Hematopoietic multipotent progenitor cell treated with erythropoietin and hydrocortisone succinate and interleukin-3 and kit ligand, for 8 days (in vitro differentiated cells): ENCODE measurements at regions not wholly inside any gene's neighbourhood (a gene's known extent, or its start where the extent isn't known, plus 50 kb on each side); places are given as distances from the start of the nearest gene placed in this dataset.

Experiments used
- DNase-seq: peaks from one replicate; pipeline ENCODE4 v3.0.0-alpha.2; 2015

DNA sequence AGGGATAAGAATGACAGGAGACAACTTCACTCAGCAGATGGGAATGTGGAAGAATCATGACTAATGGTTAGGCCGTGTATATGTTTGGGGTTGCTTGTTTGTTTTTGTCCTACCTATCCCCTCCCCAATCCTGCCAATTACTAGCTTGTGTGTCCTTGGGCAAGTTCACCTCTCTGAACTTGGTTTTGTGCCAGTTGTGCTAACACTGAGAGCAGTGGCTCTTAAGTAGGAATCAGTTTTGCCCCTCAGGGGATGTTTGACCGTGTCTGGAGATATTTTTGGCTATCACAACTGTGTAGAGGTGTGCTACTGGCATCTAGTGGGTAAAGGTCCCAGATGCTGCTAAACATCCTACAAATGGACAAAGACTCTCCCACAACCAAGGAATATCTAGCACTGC is 287.0 kb downstream of the DMRT2 start:
- DNase-seq, result no peak

DNA sequence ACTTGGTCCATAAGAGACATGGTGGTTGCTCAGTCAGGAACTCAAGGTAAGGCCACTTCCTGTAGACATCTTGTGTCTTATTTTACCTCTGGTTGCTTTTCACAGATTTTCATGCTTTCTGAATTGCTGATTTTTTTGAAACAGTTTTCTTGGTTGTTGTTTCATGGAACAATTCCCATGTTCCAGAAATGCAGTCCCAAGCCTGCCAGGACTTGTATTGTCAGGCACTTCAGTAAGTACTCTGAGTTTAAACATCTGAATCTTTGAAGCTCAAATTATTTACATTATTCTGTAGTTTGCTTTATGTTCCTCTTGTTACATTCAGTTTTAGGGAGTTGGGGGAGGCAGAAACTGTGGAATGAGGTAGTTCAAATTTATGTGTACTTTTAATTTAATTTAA is 290.2 kb downstream of the DMRT2 start:
- no peak for DNase-seq

DNA sequence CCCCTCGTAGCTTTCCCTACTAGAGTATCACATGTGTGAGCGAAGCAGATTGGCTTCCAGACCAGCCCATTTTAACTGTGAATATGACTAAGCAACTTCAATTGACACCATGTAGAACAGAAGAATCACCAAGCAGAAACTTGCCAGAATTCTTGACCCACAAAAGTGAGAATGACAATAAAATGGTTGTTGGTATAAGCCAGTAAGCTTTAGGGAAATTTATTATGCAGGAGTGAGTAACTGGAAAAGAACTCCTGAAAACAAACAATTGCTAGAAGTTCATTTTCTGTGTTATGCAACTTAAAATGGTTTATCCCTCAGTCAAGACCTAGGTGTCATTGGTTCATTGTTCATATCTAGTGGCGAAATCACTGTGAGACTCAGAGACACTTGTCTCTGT is 303.1 kb downstream of the DMRT2 start:
- DNase-seq, result no peak

DNA sequence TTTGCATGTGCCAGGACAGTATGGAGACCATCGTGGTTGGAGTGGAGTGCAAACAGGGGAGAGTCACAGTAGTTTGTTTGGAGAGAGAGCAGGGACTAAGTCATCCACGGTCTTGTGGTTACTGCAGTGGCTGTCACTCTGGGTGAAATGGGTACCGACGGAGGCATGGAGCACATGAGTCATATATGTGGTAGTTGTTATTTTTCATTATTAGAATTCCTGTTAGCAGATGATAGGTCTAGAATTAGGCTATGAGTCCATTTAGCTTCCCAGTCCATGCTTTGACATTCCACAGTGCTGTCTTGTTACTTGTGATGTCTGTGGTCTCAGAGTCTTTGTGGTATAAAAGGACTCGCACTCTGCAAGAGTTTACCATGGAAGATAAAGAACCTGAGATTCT is 303.9 kb downstream of the DMRT2 start:
- DNase-seq, result no peak

DNA sequence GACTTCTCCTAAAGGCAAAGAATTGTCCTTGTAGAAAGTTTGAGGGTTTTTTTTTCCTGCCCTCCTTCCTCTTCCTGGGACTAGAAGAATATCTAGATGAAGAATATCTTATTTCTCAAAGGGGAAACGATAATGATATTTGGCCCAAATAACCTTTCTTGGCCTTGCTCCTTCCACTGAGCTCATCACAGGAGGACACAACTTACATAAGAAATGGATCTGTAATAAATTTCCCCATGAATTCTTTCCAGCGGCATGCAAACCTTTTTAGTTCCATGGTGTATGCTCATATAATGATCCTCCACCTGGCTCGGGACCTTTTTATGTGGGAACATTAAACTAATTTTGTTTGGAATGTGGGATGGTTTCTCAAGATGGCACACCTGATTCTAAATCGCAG is 304.4 kb downstream of the DMRT2 start:
- DNase-seq, result no peak

DNA sequence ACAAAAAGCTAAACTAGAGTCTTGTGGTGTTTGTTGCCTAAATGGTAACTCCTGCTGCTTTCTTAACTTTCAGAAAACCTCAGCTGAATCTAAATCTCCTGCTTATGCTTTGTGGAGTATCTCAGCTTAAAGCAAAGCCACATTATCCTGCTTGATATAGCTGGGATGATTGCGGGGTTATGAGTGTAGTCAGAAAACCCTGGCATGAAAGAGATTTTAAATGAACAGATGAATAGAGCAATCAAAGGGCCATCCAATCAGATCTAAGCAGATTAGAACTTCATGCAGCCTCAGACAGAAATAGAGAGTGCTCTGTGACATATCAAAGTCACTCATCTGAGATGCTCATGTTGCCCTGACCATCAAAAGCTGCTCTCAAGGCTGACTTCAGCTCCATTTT is 305.5 kb downstream of the DMRT2 start:
- no peak for DNase-seq

DNA sequence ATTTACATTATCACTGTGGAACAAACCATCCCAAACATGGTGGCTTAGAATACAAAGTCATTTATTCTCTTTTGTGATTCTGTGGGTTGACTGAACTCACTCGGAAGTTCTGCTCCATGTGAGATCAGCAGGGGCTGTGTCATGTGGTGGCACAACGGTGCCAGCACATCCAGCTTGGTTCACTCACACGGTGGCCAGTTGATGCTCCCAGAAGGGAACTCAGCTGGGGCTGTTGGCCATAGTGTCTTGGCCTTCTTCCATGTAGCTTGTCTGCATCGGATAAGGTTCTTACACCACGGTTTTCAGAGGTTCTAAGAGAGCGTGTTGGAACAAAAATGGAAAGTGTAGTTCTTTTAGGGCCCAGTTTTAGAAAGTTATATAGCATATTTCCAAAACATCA is 312.7 kb downstream of the DMRT2 start:
- no peak for DNase-seq

DNA sequence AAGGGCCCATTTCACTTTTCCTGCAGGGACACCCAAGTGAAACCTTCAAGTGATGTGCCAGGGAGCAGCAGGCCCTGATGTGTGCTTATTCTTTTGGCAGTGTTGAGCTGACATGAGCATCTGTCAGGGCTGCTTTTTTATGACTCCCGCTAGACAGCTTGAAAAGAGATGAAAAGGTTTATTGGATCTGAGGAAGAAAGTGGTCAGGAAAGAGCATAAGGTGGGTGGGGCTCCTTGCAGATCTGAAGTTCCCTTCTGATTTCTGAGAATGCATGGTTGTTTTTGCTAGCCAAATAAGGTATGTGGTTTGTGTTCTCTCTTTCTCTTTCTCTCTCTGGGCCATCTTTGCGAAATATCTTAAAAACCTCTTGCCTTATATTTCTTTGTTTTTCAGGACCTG is 316.1 kb downstream of the DMRT2 start:
- no peak for DNase-seq

DNA sequence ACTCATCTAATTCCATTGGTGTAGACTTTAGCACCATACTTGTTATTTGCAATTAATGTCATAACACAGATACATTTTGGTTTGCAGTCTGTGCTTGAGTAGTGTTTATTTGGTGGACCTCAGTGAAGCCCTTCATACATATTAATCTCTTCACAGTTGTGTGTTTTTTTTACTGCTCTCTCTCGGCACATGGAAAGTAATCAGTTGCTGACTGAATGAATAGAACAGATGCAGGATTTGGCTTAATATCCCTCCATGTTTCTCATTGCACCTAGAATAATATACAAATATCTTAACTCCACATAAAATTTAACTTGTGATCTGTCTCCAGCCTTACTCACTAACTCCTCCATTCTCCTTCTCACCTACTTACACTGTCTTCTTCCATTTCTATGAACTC is 319.1 kb downstream of the DMRT2 start:
- no peak for DNase-seq

DNA sequence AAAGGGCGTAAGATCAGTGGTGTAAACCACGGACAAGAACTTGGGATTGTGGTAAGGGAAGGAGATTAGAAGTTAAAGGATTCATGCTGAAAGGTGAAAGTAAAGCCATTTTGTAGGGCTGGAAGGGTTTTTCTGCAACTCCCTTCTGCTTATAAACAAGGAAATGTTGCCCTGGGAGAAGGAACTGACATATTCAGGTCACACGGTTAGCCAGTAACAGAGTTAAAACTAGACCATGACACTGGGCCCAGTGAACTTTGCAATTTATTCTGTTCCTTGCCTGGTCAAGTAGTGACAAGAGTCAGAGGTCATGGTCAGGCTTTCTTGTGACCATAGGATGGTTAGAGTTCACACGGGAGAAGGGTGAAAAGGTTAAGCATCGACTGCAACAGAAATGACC is 323.3 kb downstream of the DMRT2 start:
- no peak for DNase-seq

DNA sequence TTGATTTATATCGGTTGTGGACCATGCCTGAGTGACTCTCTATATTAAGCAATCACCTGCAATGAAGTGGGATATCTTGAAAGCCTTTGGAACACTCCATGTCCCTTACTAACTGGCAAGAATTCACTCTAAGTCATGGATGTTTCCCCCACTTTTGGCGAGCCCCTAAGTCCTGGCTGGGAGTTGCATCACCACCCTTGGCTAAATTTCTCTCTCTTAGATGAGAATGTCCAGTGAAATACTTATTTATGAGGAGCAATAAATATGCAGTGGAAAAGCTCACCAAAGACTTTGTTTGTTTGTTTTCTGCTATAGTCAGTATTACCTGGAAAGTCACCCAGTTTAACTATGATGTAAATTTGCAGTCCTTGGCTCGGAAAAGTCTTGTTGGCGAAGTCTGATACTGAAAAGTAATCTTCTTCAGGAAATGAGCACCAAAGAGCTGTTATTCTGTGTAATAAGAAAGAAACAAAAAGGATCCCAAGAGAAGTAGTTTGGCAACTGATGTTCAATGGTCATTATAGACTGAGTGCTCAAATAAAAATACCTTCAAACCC is 333.8 kb downstream of the DMRT2 start:
- no peak for DNase-seq

DNA sequence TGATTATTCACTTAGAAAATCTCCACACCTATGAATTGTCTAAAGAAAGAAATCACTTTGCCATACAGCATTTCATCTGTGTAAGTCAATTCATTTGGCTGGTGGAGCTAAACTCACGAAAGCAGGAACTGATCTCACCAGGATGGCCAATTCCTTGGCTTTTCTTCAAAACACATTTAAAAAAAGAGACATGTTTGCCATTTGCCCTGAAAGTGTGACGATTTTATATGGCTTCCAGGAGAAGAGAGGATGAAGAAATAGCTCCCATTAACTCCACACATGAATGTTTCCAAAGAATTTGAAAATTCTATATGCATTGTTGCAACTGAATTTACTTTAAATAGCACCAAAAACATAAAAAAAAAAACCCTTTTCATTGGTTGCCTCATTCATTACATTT is 334.7 kb downstream of the DMRT2 start:
- DNase-seq, result no peak

DNA sequence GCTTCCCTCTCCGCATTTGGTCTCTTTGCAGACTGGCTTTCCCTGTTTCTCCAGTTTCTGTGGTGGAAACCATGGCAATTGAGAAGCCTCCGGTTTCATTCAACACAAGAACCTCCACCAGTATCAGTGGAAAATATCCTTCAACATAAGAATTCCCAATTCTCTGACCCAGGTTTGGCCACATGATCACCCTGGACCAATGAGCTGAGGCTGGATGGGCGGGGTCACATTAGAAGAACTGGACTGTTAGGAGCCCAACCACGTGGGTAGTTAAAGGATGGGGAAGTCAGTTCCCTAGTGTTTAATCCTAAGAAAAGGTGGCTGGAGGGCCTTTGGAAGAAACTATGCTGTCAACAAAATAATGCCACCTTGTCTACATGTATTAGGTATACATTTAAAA is 336.3 kb downstream of the DMRT2 start:
- no peak for DNase-seq

DNA sequence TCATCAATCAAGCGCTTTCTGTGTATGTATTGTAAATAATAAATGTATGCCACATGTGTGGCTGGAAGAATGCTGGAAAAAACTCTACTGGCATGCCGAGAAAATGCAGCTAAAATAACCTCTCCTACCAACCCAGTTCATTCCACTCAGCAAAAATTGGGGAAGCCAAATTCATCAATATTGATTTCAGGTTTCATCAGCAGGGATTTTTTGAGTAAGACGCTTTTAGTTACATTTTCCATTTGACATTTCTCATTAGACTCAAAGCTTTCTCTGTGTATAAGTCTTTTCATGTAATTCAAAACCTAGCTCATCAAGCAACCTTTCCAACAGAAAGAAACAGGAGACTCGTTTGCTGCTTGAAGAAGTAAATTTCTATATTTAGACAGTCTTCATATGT is 338.1 kb downstream of the DMRT2 start:
- DNase-seq, result no peak

DNA sequence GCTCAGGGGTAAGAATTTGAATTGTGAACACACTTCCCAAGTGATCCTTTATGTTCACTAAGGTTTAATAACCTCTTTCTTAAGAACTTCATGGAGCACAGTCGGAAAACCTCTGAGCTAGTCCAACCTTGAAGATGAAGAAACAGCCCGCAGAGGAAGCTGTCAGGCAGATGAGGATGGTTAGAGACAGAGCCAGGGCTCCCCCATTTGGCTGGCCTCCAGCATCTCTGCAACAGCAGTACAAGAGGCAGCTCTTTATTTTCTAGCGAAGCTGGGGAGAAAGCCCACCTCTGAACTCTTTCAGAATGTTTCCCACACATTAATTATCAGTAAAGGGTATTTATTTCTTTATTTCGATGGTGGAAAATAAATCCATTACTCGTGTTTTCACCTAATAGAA is 350.8 kb downstream of the DMRT2 start:
- DNase-seq, result no peak

DNA sequence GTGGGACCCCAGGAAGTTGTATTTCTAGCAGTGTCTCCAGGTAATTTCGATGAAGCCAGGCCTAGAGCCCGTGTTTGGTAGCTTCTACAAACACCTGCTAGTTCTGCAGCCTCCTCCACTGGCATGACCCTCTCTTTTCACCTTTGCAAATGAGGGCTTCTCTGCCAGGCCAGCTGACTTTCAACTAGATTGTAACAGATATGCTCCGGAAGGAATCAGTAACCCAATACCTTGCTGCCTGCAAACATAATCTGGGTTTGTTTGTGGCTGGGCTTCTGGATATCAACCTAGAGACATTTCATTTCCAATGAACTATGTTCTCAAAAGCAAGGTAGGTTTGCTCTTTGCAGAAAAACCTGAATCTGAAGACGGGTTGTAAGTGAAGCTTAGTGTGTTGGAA is 354.8 kb downstream of the DMRT2 start:
- DNase-seq, result no peak

DNA sequence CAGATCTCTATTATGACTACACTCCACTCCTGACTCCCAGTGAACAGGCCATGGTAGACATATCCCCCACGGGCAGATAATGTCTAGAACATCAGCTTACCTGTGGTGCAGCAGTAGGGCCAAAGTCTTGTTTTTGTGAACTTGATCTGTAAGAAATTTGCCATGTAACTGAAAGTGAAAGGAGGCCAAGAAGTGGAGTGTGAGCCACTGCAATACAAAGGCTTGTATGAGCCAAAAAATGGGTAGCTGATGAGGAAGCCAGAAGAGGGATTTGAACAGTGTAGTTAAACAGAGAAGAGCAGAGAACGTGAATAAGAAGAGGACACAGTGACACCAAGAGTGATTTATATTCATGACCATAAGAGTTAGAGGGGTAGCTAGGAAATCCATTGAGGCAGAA is 361.7 kb downstream of the DMRT2 start:
- DNase-seq, result no peak

DNA sequence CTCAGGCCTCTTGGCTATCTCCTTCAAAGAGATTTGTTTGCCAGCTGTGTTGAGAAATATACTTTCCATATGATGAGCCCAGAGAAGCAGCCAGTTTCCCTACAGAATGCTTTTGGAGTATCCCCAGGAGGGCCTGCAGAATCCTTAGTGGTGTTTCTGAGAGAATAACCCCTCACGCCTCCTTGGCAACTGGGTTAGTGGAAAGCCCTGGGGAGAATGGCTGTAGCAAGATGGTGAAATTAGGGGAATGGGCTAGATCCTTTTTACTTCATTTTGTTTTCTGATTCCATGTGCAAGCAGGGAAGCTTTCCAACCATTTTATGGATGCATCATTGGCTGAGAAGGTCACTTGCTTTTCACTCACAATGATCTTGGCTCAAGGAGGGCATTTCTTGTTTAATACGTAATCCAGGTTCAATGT is 364.6 kb downstream of the DMRT2 start:
- DNase-seq, result no peak

DNA sequence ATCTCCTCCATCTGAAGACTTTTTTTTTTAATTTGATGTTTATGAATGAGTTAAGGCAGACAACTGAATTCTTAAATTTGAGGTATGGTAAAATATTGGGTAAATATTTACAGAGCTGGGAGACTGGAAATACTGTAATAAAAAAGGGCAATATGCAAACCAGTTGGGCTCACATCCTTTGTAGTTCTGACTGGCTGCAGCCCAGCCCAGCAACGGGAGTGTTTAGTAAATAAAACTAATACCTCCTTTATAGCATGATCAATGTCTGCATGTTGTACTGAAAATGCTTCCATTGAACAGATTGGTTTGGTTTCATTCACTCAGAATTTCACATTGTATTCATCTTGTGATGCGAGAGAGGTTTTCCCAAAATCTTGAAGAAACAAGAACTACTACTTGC is 365.0 kb downstream of the DMRT2 start:
- no peak for DNase-seq

DNA sequence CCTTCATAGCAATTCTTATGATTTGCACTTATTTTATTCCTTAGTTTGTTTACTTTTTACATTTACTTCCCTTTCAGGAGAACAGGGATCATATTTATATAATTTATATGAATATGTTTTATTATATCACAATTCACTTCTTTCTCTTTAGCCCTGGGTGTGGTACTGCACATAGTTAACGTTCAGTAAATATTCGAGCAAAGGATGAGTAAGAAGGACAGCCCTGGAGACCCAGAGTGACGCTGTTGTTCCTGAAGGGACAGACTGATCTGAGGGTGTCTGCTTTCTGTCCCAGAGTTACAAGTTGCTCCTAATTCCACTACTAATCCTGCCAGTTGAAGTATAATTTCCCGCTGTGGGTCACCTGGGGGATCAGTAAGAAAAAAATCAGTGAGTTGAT is 366.1 kb downstream of the DMRT2 start:
- DNase-seq, result no peak

DNA sequence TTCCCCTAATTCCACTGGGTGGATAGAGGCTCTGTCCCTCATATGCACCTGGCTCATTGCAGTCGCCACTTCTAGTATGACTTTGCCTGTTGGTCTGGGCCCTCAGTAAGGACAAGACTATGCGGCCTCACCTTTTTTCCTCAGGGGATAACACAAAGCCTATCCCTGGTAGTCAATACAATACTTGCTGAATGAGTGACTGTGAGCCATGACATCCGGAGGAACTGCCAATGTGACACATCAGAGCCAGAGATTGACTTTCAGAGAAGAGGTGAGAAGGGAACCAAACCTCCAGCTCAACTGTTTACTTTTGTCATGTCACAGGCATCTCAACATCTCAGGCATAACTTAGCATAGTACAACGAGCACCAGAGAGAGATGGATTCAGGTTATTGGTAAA is 371.3 kb downstream of the DMRT2 start:
- DNase-seq, result no peak

DNA sequence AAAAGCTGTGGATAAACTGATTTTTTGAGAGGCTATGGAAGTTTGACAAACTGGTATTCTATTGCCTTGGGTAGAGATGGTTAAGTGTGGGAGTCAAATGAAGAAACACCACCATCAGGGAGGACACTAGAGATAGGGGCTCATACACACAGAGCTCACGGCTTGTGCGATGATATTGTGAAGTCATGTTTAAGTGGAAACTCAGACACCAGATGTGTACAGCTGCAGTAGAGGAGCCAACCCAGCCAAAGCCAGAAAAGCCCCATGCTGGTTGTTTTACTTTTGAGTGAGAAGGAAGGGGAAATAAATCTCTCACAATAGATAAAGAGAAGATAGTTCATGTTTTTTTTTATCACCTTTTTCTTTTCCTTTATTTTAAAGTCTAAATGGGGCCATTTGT is 377.7 kb downstream of the DMRT2 start:
- no peak for DNase-seq

DNA sequence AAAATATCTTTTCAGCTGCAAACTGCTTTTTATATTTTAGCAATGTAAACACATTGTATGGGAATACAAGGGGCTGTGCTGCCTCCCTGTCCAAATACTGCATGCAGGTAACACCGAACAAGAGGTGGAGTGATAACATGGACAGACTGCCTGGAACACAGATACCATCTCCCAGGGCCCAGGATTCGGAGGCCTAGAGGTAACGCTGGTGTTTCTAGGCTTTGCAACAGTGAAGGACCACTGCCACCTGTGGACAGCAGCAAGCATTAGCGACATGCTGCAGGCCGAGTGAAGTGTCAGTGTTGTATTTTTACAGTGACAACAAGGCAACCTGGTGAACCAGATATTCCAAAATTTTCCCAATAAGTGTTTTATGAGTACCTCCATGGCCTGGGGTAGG is 379.1 kb downstream of the DMRT2 start:
- no peak for DNase-seq

DNA sequence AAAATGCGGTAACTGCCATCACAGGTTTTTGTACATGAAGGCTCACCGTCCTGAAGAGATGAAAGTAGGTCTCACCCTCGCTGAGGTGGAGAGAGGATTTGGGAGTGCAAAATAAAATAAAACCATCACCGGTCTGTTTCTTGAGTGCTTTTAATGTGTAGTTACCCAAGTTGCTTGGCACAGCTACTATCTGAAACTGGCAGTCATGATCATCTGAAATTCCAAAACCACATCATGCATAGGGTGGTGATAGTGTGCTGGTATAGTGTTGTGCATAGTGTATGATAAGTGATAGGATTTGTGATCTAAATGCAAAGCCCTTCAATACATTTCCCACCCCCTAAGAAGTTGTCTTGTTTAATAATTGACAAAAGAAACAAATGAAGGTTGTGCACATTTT is 381.3 kb downstream of the DMRT2 start:
- no peak for DNase-seq

DNA sequence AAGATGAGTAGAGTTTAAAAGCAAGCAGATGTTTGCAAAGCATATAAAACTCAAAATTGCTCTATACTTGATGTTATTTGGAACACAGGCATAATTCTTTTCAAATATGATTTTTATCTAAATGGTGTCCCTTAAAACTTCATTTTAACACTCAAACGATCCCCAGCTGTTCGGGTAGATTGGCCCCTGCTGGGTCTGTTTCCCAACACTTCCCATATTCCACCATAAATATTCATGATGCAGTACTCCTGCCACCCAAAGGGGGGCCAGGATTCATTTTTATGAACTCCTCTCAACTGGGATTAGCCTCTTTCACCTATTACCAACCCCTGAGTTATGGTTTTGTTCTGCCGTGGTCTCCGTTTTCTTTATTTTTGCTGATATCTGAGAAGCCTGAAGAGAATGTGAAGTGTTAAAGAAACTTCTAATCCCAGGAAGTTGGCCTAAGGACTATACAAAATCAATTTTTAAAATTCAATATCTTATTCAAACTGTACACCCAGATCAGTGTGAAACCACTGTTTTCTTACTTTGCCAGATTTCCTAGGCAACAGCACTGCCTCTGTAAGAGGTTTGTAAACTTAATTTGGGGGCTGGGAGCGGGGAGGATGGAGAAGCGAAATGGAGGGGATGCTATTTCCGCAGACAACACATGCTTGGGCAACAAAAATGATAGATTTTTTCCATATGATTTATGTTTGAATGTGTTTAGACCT is 384.1 kb downstream of the DMRT2 start:
- no peak for DNase-seq
